NCI-H526 (cell line): ENCODE measurements at regions not wholly inside any gene's neighbourhood (a gene's known extent, or its start where the extent isn't known, plus 50 kb on each side); places are given as distances from the start of the nearest gene placed in this dataset.
A peak's percentile ranks its signal among the peaks of the same experiment; 100 is the strongest.

Source experiments
- DNase-seq, 2 experiments: peaks; one replicate each; lab custom pipeline; 2025; lab: John Stamatoyannopoulos, UW

DNA sequence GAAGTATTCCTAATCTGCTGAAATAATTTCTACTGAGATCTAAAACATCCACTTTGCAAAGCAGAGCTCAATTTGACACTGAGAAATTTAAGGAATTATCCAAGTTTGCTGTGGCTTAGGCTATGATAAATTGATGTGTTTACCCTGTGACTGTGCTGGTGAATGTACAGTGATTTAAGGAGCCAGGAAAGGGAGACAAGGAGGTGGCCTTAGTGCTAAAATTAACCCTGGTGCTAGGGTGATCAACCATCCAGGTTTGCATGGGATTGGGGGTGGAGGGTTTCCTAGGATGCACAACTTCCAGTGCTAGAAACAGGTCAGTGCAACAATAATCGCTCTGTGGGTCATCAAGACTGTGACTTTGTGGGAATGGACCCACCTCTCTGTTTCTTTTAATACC, 307.5 kb upstream of the SPRED2 start:
- DNase-seq: no peak

GRCh38 chr2:65737452-65738011, 305.1 kb upstream of the SPRED2 start:
- DNase-seq: peak in 1 of 2 experiments; percentile 52

GRCh38 chr2:65731476-65731875, 299.1 kb upstream of the SPRED2 start:
- DNase-seq: peak in 1 of 2 experiments; percentile 17

GRCh38 chr2:65730186-65730585, 297.8 kb upstream of the SPRED2 start:
- DNase-seq: no peak

DNA sequence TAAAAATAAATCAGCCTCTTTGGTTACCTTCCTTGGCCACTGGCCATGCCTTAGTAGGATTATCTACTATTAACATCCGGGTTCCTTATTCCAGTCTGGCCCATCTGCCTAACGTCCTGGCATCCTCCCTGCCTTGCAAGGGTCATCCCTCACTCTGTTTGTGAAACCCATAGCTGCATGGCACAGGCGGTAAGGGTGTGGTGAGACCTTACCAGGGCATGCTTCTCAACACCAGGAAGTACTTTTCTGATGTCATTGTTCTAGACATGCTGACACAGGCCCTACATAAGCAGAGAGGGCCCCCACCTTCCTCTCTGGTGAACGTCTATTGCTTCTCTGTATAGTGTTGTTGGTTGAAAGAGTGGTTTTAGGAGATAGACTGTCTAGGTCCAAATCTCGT, 296.8 kb upstream of the SPRED2 start:
- DNase-seq: no peak

DNA sequence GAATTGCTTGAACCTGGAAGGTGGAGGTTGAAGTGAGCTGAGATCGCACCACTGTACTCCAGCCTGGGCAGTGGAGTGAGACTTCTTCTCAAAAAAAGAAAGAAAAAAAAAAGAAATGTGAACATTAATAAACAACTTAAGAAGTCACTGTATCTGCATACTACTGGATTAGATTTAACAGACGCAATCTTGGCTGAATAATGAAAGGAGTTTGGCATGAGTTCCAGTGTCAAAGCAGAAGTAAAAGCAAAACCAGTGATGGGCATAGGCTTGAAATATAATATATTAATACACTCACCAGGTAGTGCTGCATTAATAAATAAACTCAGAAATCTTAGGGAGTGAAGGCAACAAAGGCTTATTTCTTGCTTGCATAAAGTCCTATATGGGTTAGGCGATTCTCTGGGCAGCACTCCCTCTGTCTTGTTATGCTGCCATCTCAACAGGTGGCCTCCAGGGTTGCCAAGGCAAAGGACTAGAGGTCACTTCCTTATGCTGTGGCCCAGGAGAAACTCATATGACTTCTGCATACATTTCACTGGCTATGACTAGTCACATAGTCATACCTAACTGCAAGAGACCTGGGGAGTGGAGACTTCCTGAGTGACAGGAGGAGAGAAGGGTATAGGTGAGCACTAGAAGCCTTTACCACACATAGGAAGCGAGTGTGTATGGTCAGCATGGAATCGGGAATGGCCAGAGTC, 296.2 kb upstream of the SPRED2 start:
- DNase-seq: no peak

GRCh38 chr2:65727816-65728215, 295.4 kb upstream of the SPRED2 start:
- no peak for DNase-seq

GRCh38 chr2:65727381-65727780, 295.0 kb upstream of the SPRED2 start:
- DNase-seq: no peak

DNA sequence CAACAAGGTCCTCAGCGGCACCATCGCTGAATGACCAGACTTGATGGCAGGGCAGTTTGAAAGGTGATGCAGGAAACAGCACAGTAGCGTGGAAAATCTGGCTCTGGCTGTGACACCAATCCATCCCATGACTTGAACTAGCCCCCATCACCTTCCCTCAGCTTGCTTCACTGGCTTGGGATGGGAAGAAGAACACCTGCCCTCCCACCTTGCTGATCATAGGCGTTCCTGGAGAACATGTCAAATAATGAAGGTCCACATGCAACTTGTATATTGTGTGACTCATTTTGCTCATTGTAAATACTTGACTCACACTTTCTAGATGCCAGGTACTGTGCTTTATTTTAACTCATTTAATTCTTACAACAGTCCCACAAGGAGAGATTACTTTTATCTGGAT, 292.4 kb upstream of the SPRED2 start:
- no peak for DNase-seq

- DNase-seq: no peak
Measured at GRCh38 chr2:65724336-65724735, 291.9 kb upstream of the SPRED2 start.

GRCh38 chr2:65722028-65722778, 289.8 kb upstream of the SPRED2 start:
- peak; percentile 20 to 73 for DNase-seq

DNA sequence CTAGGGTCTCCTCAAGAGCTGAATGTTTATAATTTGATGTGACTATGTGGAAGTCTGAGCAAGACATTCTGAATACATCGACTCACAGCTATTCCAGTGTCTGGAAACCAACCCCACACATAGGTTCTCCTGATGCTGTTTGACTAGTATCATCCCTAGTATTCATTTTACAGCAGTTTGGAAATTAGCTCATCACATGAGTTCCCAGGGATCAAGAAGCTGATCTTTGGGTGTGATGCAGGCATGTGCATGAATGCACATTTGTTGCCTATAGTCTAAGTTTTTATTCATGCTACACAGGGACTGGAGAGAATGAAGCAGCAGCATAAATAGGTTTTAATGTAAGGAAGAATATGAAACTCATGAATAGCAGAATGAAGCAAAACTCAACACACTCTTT, 284.3 kb upstream of the SPRED2 start:
- no peak for DNase-seq

- DNase-seq: no peak
Measured at GRCh38 chr2:65715323-65715722, 282.9 kb upstream of the SPRED2 start.

- no peak for DNase-seq
Measured at GRCh38 chr2:65714866-65715265, 282.5 kb upstream of the SPRED2 start.

GRCh38 chr2:65711863-65712262, 279.5 kb upstream of the SPRED2 start:
- DNase-seq: no peak

- peak in 1 of 2 experiments; percentile 55 for DNase-seq
Measured at GRCh38 chr2:65710779-65711295, 278.4 kb upstream of the SPRED2 start.

DNA sequence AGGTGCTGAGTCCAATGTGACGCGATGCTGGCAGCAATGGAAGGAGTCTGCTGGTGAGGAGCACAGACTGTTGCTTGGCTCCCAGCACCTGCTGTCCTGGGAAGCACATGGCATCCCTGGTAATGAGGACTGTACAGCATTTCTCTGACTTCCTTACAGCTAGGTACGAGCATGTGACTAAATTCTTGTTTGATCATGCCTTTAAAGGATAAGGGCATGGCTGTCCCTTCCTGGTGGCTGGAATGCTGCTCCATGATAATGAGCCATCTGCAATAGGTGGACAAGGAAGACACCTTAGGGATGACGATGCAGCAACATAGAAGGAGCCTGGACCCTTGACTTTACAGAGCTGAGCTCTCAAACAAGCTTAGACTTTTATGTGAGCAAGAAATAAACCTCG, 278.0 kb upstream of the SPRED2 start:
- no peak for DNase-seq

DNA sequence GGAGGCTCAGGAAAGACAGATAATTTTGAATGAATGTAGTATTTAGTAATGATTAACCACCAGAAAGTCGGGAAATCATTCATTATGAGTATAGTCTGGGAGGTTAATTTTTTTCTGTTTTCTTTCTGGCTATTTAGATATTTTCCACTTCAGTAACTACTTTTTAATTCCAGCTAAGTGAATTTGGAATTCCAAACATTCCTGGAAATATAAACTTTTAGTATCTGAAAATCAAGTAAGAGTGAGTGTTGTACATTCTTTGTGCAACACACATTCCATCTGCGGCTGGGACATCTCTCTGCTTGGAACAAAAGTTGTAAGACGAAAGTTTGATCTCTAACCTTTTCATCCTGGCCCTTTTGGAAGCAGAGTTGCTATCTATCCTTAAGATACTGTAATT, 275.7 kb upstream of the SPRED2 start:
- no peak for DNase-seq

- no peak for DNase-seq
Measured at GRCh38 chr2:65706411-65706810, 274.0 kb upstream of the SPRED2 start.

DNA sequence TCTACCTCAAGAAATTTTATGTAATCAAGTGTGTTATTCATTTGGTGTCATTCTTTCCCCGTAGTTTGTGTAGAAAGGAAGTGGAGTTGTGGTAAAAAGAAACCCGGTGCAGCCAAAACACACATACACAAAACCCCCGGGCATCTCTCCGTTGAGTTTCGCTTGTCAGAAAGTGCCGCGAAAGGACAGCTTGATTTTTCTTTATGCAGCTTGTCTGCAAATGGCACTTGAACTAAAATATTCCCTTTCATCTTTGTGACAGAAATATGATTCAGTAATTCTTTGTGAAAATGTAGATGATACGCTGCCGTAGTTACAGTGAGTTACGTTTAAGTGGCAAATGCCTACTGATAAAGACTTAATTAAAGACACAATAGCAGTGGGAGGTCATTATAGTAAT, 268.8 kb upstream of the SPRED2 start:
- DNase-seq: no peak

GRCh38 chr2:65700720-65701119, 268.3 kb upstream of the SPRED2 start:
- no peak for DNase-seq

DNA sequence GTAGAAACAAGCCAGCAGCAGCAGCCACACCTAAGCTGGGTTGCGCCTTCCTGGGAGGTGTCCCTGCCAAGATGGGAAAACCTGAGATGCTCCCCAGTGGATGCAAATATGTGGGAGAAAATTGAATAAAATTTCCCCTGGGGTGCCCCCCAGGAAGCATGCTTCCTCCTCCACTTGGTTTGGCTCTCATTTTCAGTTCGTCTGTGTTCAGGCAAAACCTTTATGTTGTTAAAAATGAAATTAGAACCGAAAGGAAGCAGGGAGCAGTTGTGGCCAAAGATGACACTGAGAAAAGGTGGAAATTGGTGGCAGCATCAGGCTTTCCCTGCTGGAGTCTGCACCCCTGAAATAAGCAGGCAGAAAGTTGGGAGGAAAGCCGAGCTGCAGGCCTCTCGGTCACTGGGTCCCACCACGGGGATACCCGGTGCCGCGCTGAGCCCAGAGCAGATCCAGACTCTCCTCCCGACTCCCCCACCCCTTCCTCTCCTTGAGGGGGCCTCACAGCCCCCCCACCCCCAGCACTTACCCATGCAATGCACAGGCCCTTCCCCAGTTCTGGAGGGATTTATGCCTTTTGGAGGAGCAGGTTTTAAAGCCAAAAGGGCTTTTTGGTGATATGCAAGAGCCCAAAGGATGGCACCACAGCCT, 267.7 kb upstream of the SPRED2 start:
- no peak for DNase-seq

- no peak for DNase-seq
Measured at GRCh38 chr2:65691816-65692215, 259.4 kb upstream of the SPRED2 start.
